Epithelial cell of esophagus (primary cell): ENCODE measurements at regions not wholly inside any gene's neighbourhood (a gene's known extent, or its start where the extent isn't known, plus 50 kb on each side); places are given as distances from the start of the nearest gene placed in this dataset.

Experiments
- DNase-seq: peaks from one replicate; pipeline ENCODE4 v3.0.0; 2010; ENCODE audit warnings: low read depth
- H3K4me3 ChIP-seq: 2 replicates; pipeline ENCODE4 v1.5.1; 2011; ENCODE audit warnings: mild to moderate bottlenecking, low read length, control low read depth
- CTCF ChIP-seq: IDR thresholded peaks from 2 replicates; pipeline ENCODE4 v1.5.1; 2011; ENCODE audit warnings: low read depth, mild to moderate bottlenecking, low read length, control low read depth, inconsistent platforms; ENCODE audit not compliant: insufficient read depth; ENCODE audit errors: missing control alignments

GRCh38 chr10:5293691-5294550 is 70.8 kb upstream of the UCN3 start:
- peak; percentile 92 for DNase-seq
- TF ChIP-seq CTCF = peak; percentile 52
- no peak overlapping the region for H3K4me3 ChIP-seq

GRCh38 chr10:5297466-5297865 is 67.3 kb upstream of the UCN3 start:
- H3K4me3 ChIP-seq = no peak overlapping the region
- DNase-seq = peak; percentile 70
- no peak for TF ChIP-seq CTCF

- no peak overlapping the region for H3K4me3 ChIP-seq
- TF ChIP-seq CTCF = no peak
- no peak for DNase-seq
Observed at GRCh38 chr10:5297996-5298395, 66.8 kb upstream of the UCN3 start.

- no peak overlapping the region for H3K4me3 ChIP-seq
- no peak for DNase-seq
- TF ChIP-seq CTCF = no peak
Observed at GRCh38 chr10:5299950-5300349, 64.8 kb upstream of the UCN3 start.

- TF ChIP-seq CTCF = no peak
- H3K4me3 ChIP-seq = no peak overlapping the region
- DNase-seq = no peak
Observed at GRCh38 chr10:5303504-5303903, 61.3 kb upstream of the UCN3 start.

- no peak for TF ChIP-seq CTCF
- no peak for DNase-seq
- H3K4me3 ChIP-seq = no peak overlapping the region
Observed at GRCh38 chr10:5305374-5305773, 59.4 kb upstream of the UCN3 start.

- no peak for TF ChIP-seq CTCF
- no peak overlapping the region for H3K4me3 ChIP-seq
- no peak for DNase-seq
Observed at GRCh38 chr10:5310914-5311313, 53.9 kb upstream of the UCN3 start.
